Gastrocnemius medialis (tissue), 4 donors: ENCODE measurements at regions not wholly inside any gene's neighbourhood (a gene's known extent, or its start where the extent isn't known, plus 50 kb on each side); places are given as distances from the start of the nearest gene placed in this dataset.
"Not testable (repeated sequence)": the region's sequence is repeated elsewhere in the genome, so short reads cannot be mapped to it uniquely, and the experiment has no call there.

Source experiments
- CTCF ChIP-seq, 5 experiments: fragments of 450-650 bp in 3 of 5; fragments of 200-600 bp in 2 of 5; sonication (generic) in 2 of 5; IDR thresholded peaks in 4 of 5; conservative IDR thresholded peaks in 1 of 5; 1 replicate in 4 of 5; 2 replicates in 1 of 5; pipeline ENCODE4 v1.5.1; 2016 to 2019; ENCODE audit warnings: antibody characterized with exemption in 5 of 5, mild to moderate bottlenecking in 3 of 5, moderate library complexity in 3 of 5
- POLR2A ChIP-seq, 2 donors: fragments of 450-650 bp; IDR thresholded peaks; one replicate each; pipeline ENCODE4 v1.6.1; 2017; ENCODE audit warnings: antibody characterized with exemption in 2 of 2, mild to moderate bottlenecking in 2 of 2, moderate library complexity in 2 of 2

GRCh38 chr4:140219070-140219469 is 65.1 kb upstream of the MAML3 start:
- not testable (repeated sequence) for TF ChIP-seq CTCF (IDR thresholded peaks at IDR 0.05 in 4 of 5, conservative IDR thresholded peaks at IDR 0.05 in 1 of 5); POLR2A (IDR thresholded peaks at IDR 0.05)
